Endodermal cell (in vitro differentiated cells): ENCODE measurements at regions not wholly inside any gene's neighbourhood (a gene's known extent, or its start where the extent isn't known, plus 50 kb on each side); places are given as distances from the start of the nearest gene placed in this dataset.
A peak's percentile ranks its signal among the peaks of the same experiment; 100 is the strongest.

Experiments
- DNase-seq: peaks from one replicate; pipeline ENCODE4 v3.0.0-alpha.2; 2017
- H3K27ac ChIP-seq: 2 replicates; pipeline ENCODE4 v1.5.1; 2013; ENCODE audit warnings: mild to moderate bottlenecking, low read depth, low read length, moderate library complexity
- H3K27me3 ChIP-seq: 2 replicates; pipeline ENCODE4 v1.6.1; 2013; ENCODE audit warnings: mild to moderate bottlenecking, low read length, moderate library complexity; ENCODE audit not compliant: insufficient read depth, control insufficient read depth, poor library complexity, severe bottlenecking
- H3K36me3 ChIP-seq: 2 replicates; pipeline ENCODE4 v1.7.0; 2013; ENCODE audit warnings: mild to moderate bottlenecking, low read length, moderate library complexity; ENCODE audit not compliant: control insufficient read depth, insufficient read depth
- H3K4me1 ChIP-seq: one replicate; pipeline ENCODE4 v1.7.0; 2013; ENCODE audit warnings: low read length; ENCODE audit not compliant: control insufficient read depth, insufficient read depth
- H3K4me3 ChIP-seq: 2 replicates; pipeline ENCODE4 v1.5.1; 2013; ENCODE audit warnings: mild to moderate bottlenecking, low read length, moderate library complexity
- H3K9ac ChIP-seq: 2 replicates; pipeline ENCODE4 v1.6.1; 2013; ENCODE audit warnings: mild to moderate bottlenecking, low read length, moderate library complexity; ENCODE audit not compliant: poor library complexity, severe bottlenecking; ENCODE audit errors: extremely low read depth
- H3K9me3 ChIP-seq: 2 replicates; pipeline ENCODE4 v1.6.1; 2013; ENCODE audit warnings: mild to moderate bottlenecking, low read length, moderate library complexity; ENCODE audit not compliant: control insufficient read depth
- H3K27ac Mint-ChIP-seq: 2 replicates; pipeline ENCODE4 v1.8.0; 2020; ENCODE audit warnings: mixed read lengths
- H3K27me3 Mint-ChIP-seq: 2 replicates; pipeline ENCODE4 v1.8.0; 2021; ENCODE audit warnings: mild to moderate bottlenecking, mixed read lengths; ENCODE audit not compliant: insufficient read depth
- H3K36me3 Mint-ChIP-seq: 2 replicates; pipeline ENCODE4 v1.8.0; 2020; ENCODE audit warnings: low read depth, mixed read lengths
- H3K4me1 Mint-ChIP-seq: 2 replicates; pipeline ENCODE4 v1.8.0; 2020; ENCODE audit warnings: mixed read lengths
- H3K4me3 Mint-ChIP-seq: 2 replicates; pipeline ENCODE4 v1.8.0; 2020; ENCODE audit warnings: mild to moderate bottlenecking, moderate library complexity, mixed read lengths
- H3K9me3 Mint-ChIP-seq: 2 replicates; pipeline ENCODE4 v1.8.0; 2020; ENCODE audit warnings: mild to moderate bottlenecking, mixed read lengths
- WGBS, 2 experiments: methylation state at CpG; one replicate each; pipeline versions ENCODE4 v1.1.5 to v1.1.7; 2013; ENCODE audit warnings: missing lambda C conversion rate in 2 of 2, mixed read lengths in 1 of 2; ENCODE audit not compliant: insufficient coverage in 1 of 2, insufficient read length in 1 of 2; 5-methylcytosine and 5-hydroxymethylcytosine counted together
- TF ChIP-seq, protein P1 (sequence below): fragments of 200-600 bp; sonication (generic); conservative IDR thresholded peaks from 2 replicates; pipeline ENCODE4 v1.5.0; 2021; ENCODE audit warnings: antibody characterized with exemption, mild to moderate bottlenecking

DNA sequence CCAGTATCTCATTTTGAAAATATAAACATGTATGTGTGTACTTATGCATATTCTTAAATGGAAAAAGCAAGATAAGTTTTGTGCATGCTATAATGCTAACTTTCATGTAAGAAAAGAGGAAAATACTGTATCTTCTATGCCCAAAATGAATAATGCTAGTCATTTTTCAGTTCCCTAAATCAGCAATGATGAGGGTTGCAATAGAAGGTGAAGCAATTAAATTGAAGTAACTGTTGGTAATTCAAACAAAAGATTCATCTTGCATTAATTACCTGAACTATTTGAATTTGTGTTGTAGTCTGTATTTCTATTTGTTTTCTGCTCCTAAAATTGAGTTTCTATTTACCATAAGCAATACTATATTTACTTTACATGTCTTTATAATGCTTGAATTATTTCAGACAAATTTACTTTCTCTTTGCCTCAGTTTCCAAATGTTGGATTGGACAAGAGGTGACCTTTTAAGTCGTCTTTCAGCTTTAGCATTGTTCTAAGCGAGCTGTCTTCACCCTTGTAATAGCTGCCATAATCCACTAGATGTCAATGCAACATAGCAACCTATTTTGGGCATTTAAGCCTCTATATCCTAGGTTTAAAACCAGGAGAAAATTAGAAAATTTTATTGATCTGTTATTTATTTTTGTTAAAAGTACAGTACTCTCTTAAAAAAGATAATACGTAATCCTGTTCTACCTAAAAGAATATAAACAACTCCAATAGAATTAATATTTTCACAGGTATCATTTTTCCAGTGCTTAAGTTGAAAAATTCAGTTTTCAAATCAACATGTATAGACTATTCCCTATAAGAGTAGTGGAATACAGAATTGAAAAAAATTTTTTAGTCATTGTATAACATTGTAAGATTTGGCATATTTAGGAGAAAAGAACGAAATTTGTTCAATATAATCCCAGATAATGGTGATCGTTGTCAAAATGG lies 52.3 kb upstream of the IFNGR1 start:
- H3K9ac ChIP-seq: no peak overlapping the region
- no peaks in the 10 kb centered on the region for H3K36me3 ChIP-seq
- no peak for DNase-seq
- TF ChIP-seq, protein P1, sequence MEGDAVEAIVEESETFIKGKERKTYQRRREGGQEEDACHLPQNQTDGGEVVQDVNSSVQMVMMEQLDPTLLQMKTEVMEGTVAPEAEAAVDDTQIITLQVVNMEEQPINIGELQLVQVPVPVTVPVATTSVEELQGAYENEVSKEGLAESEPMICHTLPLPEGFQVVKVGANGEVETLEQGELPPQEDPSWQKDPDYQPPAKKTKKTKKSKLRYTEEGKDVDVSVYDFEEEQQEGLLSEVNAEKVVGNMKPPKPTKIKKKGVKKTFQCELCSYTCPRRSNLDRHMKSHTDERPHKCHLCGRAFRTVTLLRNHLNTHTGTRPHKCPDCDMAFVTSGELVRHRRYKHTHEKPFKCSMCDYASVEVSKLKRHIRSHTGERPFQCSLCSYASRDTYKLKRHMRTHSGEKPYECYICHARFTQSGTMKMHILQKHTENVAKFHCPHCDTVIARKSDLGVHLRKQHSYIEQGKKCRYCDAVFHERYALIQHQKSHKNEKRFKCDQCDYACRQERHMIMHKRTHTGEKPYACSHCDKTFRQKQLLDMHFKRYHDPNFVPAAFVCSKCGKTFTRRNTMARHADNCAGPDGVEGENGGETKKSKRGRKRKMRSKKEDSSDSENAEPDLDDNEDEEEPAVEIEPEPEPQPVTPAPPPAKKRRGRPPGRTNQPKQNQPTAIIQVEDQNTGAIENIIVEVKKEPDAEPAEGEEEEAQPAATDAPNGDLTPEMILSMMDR: peak; percentile 93
- H3K4me1 ChIP-seq: no peaks in the 10 kb centered on the region
- no peaks in the 10 kb centered on the region for H3K27me3 ChIP-seq
- 19 to 20% methylated on average over 2 to 3 of the region's 5 CpGs for WGBS, 2 experiments
- H3K27ac ChIP-seq: no peak overlapping the region
- no peaks in the 10 kb centered on the region for H3K9me3 ChIP-seq
- Mint-ChIP-seq H3K4me3 (no peak overlapping the region), H3K4me1 (peaks cover 2% of the 10 kb centered on the region), H3K9me3 (no peaks in the 10 kb centered on the region), H3K27ac (no peak overlapping the region), H3K27me3 (no peaks in the 10 kb centered on the region), H3K36me3 (no peaks in the 10 kb centered on the region)
- H3K4me3 ChIP-seq: no peak overlapping the region

DNA sequence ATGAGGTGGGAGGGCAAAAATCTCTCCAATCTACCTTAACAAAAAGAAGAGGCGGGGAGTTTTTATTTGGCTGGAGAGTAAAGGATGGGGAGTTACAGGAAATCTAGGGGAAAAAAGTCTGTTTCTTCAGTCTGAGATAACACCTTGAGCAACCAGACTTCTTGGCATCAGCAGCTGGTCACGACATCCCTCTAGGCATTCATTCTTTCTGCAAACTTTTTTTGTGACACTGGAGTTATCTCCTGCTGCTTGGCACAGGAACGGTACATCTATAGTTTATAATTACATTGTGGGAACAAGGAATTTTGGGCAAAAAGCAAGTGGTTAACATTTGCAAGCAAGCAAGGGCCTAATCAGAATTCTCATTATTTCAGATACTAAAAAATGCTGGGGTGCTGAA lies 50.6 kb upstream of the IFNGR1 start:
- no peak overlapping the region for H3K27ac Mint-ChIP-seq
- no peak overlapping the region for H3K4me3 ChIP-seq
- no peaks in the 10 kb centered on the region for H3K27me3 ChIP-seq
- H3K27me3 Mint-ChIP-seq: no peaks in the 10 kb centered on the region
- no peak for DNase-seq
- no peak overlapping the region for H3K9ac ChIP-seq
- H3K36me3 Mint-ChIP-seq: no peaks in the 10 kb centered on the region
- no peaks in the 10 kb centered on the region for H3K9me3 ChIP-seq
- H3K4me1 Mint-ChIP-seq: peaks cover 2% of the 10 kb centered on the region
- H3K4me1 ChIP-seq: no peaks in the 10 kb centered on the region
- no peak overlapping the region for H3K4me3 Mint-ChIP-seq
- H3K36me3 ChIP-seq: no peaks in the 10 kb centered on the region
- no peak overlapping the region for H3K27ac ChIP-seq
- H3K9me3 Mint-ChIP-seq: no peaks in the 10 kb centered on the region
- TF ChIP-seq, protein P1: no peak
- WGBS, 2 experiments: 94 to 100% methylated on average over 1 to 3 of the region's 3 CpGs

DNA sequence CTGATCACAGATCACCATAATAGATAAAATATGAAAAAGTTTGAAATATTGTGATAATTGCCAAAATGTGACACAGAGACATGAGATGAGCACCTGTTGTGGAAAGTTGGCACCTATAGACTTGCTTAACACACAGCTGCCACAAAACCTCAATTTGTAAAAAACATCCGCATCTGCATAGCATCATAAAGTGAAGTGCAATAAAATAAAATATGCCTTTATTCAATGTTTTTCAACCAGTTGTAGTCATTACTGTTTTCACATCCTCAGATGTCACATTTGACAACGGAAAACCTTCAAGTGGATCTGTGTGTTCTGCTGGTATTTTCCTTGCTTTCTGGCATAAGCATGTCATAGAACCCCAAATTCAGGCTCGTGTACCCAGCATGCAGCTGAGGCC lies 50.2 kb upstream of the IFNGR1 start:
- H3K27ac ChIP-seq: no peak overlapping the region
- no peak overlapping the region for H3K4me3 ChIP-seq
- H3K9me3 ChIP-seq: no peaks in the 10 kb centered on the region
- TF ChIP-seq, protein P1: no peak
- no peaks in the 10 kb centered on the region for H3K27me3 ChIP-seq
- Mint-ChIP-seq H3K9me3 (no peaks in the 10 kb centered on the region), H3K4me1 (peaks cover 2% of the 10 kb centered on the region), H3K4me3 (no peak overlapping the region), H3K36me3 (no peaks in the 10 kb centered on the region), H3K27ac (no peak overlapping the region), H3K27me3 (no peaks in the 10 kb centered on the region)
- DNase-seq: no peak
- no peak overlapping the region for H3K9ac ChIP-seq
- H3K36me3 ChIP-seq: no peaks in the 10 kb centered on the region
- H3K4me1 ChIP-seq: no peaks in the 10 kb centered on the region
- WGBS, 2 experiments: 91 to 100% methylated on average over 1 to 3 of the region's 3 CpGs
